HCT116 (cell line): ENCODE measurements at regions not wholly inside any gene's neighbourhood (a gene's known extent, or its start where the extent isn't known, plus 50 kb on each side); places are given as distances from the start of the nearest gene placed in this dataset.

Experiments used
- EZH2 ChIP-seq: fragments of 200-600 bp; sonication (generic); IDR thresholded peaks from 2 replicates; pipeline ENCODE4 v1.6.1; 2017; ENCODE audit warnings: antibody characterized with exemption, mixed run types
- POLR2A ChIP-seq: IDR thresholded peaks from 2 replicates; pipeline ENCODE4 v1.7.0; 2011; ENCODE audit warnings: borderline replicate concordance; ENCODE audit not compliant: insufficient read depth, insufficient read length; ENCODE audit errors: extremely low read depth
- POLR2AphosphoS5 ChIP-seq: IDR thresholded peaks from 2 replicates; pipeline ENCODE4 v1.6.1; 2011; ENCODE audit warnings: mild to moderate bottlenecking, low read depth, low read length, moderate library complexity
- RAD21 ChIP-seq: IDR thresholded peaks from 2 replicates; pipeline ENCODE4 v1.6.1; 2012; ENCODE audit warnings: low read depth, mild to moderate bottlenecking
- SIN3A ChIP-seq: IDR thresholded peaks from 2 replicates; pipeline ENCODE4 v1.6.1; 2012; ENCODE audit warnings: low read depth
- SP1 ChIP-seq: IDR thresholded peaks from 2 replicates; pipeline ENCODE4 v1.6.1; 2012; ENCODE audit warnings: low read depth
- TCF7L2 ChIP-seq: IDR thresholded peaks from 2 replicates; pipeline ENCODE4 v1.7.0; 2011; ENCODE audit warnings: borderline replicate concordance, inconsistent platforms; ENCODE audit not compliant: insufficient read depth, insufficient read length; ENCODE audit errors: extremely low read depth
- ZFX ChIP-seq: fragments of 450-650 bp; IDR thresholded peaks from 2 replicates; pipeline ENCODE4 v1.6.1; 2017
- ZNF274 ChIP-seq: fragments of 200-500 bp; sonication (Bioruptor generic); IDR thresholded peaks from 2 replicates; pipeline ENCODE4 v1.6.1; 2014; ENCODE audit warnings: mild to moderate bottlenecking, low read depth, low read length, inconsistent platforms
- TF ChIP-seq, protein P1 (sequence below), 3 experiments: fragments of 200-600 bp in 1 of 3; sonication (generic) in 1 of 3; IDR thresholded peaks in 2 of 3; conservative IDR thresholded peaks in 1 of 3; 2 replicates each; pipeline ENCODE4 v1.5.1; 2012 to 2017; ENCODE audit warnings: low read depth in 2 of 3, low read length in 2 of 3, antibody characterized with exemption in 1 of 3, borderline replicate concordance in 1 of 3, control low read depth in 1 of 3, mild to moderate bottlenecking in 1 of 3, mixed read lengths in 1 of 3, mixed run types in 1 of 3, moderate library complexity in 1 of 3; ENCODE audit not compliant: insufficient read depth in 1 of 3
- TF ChIP-seq, protein P2 (sequence below): IDR thresholded peaks from 2 replicates; pipeline ENCODE4 v1.6.1; 2012
- TF ChIP-seq, protein P3 (sequence below): IDR thresholded peaks from 2 replicates; pipeline ENCODE4 v1.6.1; 2012; ENCODE audit warnings: low read depth

DNA sequence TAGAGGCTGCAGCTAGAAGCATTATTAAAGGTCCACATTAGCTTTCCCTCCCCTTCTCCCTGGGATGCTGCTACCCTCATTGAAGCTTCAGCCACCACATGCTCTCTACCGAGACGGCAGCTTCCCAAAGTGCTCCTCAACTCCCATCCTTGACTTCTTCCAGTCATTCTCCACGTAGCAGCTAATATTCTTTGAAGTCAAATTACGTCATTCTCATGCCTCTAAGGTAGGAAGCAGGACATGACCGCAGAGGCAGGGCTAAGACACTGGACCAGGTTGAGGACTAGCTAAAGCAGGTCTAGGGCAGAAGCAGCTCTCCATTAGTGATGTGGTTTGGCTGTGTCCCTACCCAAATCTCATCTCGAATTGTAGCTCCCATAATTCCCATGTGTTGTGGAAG is 128.3 kb downstream of the SHOX start:
- no peak for TF ChIP-seq SIN3A
- no peak for TF ChIP-seq TCF7L2
- TF ChIP-seq POLR2A = no peak
- TF ChIP-seq, protein P1, sequence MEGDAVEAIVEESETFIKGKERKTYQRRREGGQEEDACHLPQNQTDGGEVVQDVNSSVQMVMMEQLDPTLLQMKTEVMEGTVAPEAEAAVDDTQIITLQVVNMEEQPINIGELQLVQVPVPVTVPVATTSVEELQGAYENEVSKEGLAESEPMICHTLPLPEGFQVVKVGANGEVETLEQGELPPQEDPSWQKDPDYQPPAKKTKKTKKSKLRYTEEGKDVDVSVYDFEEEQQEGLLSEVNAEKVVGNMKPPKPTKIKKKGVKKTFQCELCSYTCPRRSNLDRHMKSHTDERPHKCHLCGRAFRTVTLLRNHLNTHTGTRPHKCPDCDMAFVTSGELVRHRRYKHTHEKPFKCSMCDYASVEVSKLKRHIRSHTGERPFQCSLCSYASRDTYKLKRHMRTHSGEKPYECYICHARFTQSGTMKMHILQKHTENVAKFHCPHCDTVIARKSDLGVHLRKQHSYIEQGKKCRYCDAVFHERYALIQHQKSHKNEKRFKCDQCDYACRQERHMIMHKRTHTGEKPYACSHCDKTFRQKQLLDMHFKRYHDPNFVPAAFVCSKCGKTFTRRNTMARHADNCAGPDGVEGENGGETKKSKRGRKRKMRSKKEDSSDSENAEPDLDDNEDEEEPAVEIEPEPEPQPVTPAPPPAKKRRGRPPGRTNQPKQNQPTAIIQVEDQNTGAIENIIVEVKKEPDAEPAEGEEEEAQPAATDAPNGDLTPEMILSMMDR (IDR thresholded peaks at IDR 0.05 in 2 of 3, conservative IDR thresholded peaks at IDR 0.05 in 1 of 3; ENCODE audit: borderline replicate concordance in 1 of 3, insufficient read depth in 1 of 3, low read depth in 2 of 3, low read length in 2 of 3) = no peak
- TF ChIP-seq ZNF274 = no peak
- TF ChIP-seq POLR2AphosphoS5 = no peak
- no peak for TF ChIP-seq ZFX
- TF ChIP-seq, protein P2, sequence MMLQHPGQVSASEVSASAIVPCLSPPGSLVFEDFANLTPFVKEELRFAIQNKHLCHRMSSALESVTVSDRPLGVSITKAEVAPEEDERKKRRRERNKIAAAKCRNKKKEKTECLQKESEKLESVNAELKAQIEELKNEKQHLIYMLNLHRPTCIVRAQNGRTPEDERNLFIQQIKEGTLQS = no peak
- no peak for TF ChIP-seq EZH2
- TF ChIP-seq, protein P3, sequence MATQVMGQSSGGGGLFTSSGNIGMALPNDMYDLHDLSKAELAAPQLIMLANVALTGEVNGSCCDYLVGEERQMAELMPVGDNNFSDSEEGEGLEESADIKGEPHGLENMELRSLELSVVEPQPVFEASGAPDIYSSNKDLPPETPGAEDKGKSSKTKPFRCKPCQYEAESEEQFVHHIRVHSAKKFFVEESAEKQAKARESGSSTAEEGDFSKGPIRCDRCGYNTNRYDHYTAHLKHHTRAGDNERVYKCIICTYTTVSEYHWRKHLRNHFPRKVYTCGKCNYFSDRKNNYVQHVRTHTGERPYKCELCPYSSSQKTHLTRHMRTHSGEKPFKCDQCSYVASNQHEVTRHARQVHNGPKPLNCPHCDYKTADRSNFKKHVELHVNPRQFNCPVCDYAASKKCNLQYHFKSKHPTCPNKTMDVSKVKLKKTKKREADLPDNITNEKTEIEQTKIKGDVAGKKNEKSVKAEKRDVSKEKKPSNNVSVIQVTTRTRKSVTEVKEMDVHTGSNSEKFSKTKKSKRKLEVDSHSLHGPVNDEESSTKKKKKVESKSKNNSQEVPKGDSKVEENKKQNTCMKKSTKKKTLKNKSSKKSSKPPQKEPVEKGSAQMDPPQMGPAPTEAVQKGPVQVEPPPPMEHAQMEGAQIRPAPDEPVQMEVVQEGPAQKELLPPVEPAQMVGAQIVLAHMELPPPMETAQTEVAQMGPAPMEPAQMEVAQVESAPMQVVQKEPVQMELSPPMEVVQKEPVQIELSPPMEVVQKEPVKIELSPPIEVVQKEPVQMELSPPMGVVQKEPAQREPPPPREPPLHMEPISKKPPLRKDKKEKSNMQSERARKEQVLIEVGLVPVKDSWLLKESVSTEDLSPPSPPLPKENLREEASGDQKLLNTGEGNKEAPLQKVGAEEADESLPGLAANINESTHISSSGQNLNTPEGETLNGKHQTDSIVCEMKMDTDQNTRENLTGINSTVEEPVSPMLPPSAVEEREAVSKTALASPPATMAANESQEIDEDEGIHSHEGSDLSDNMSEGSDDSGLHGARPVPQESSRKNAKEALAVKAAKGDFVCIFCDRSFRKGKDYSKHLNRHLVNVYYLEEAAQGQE = no peak
- no peak for TF ChIP-seq SP1
- no peak for TF ChIP-seq RAD21
